HL-60 (cell line): ENCODE measurements at regions not wholly inside any gene's neighbourhood (a gene's known extent, or its start where the extent isn't known, plus 50 kb on each side); places are given as distances from the start of the nearest gene placed in this dataset.

Experiments used
- GABPA ChIP-seq: IDR thresholded peaks from 2 replicates; pipeline ENCODE4 v1.6.1; 2012; ENCODE audit warnings: low read depth
- POLR2AphosphoS5 ChIP-seq: IDR thresholded peaks from 2 replicates; pipeline ENCODE4 v1.6.1; 2012; ENCODE audit warnings: low read depth
- TF ChIP-seq, protein P1 (sequence below): IDR thresholded peaks from one replicate; pipeline ENCODE4 v1.5.1; 2011; ENCODE audit warnings: low read length, control low read depth, inconsistent platforms; ENCODE audit not compliant: insufficient read depth

DNA sequence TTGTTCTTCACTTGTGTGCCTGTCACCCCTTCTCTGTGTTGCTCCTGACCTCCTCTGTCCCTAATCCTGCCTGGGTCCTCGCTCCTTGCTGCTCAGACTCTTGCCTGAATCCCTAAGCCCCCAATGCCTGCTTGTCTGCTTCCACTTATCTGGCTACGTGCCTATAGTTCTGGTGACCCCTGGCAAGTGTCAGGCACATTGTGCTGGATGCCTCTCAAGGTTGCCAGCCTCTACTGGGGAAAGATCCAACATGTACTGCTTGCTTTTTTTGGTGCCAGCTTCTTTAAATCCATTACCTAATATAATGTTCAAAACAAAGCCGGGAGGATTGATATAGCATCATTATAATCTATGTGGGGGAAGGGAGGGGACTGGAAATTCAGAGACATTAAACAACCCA, 448.0 kb upstream of the CCDC196 start:
- TF ChIP-seq, protein P1, sequence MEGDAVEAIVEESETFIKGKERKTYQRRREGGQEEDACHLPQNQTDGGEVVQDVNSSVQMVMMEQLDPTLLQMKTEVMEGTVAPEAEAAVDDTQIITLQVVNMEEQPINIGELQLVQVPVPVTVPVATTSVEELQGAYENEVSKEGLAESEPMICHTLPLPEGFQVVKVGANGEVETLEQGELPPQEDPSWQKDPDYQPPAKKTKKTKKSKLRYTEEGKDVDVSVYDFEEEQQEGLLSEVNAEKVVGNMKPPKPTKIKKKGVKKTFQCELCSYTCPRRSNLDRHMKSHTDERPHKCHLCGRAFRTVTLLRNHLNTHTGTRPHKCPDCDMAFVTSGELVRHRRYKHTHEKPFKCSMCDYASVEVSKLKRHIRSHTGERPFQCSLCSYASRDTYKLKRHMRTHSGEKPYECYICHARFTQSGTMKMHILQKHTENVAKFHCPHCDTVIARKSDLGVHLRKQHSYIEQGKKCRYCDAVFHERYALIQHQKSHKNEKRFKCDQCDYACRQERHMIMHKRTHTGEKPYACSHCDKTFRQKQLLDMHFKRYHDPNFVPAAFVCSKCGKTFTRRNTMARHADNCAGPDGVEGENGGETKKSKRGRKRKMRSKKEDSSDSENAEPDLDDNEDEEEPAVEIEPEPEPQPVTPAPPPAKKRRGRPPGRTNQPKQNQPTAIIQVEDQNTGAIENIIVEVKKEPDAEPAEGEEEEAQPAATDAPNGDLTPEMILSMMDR = no peak
- no peak for TF ChIP-seq POLR2AphosphoS5
- TF ChIP-seq GABPA = no peak
